Hepatocyte (in vitro differentiated cells): ENCODE measurements at regions not wholly inside any gene's neighbourhood (a gene's known extent, or its start where the extent isn't known, plus 50 kb on each side); places are given as distances from the start of the nearest gene placed in this dataset.

Experiments used
- DNase-seq: peaks from one replicate; pipeline ENCODE4 v3.0.0-alpha.2; 2016; ENCODE audit warnings: low spot score
- H2AFZ ChIP-seq: fragments of 200-600 bp; sonication (generic); 2 replicates; pipeline ENCODE4 v1.6.0; 2016; ENCODE audit warnings: antibody characterized with exemption, mild to moderate bottlenecking
- H3K27ac ChIP-seq: fragments of 200-600 bp; sonication (generic); 2 replicates; pipeline ENCODE4 v1.5.1; 2016; ENCODE audit warnings: mild to moderate bottlenecking
- H3K27me3 ChIP-seq: fragments of 200-600 bp; sonication (generic); 2 replicates; pipeline ENCODE4 v1.6.1; 2016
- H3K36me3 ChIP-seq: fragments of 200-600 bp; sonication (generic); replicated peaks from 2 replicates; pipeline ENCODE4 v1.5.1; 2016; ENCODE audit warnings: low read depth; ENCODE audit not compliant: insufficient read depth
- H3K4me1 ChIP-seq: fragments of 200-600 bp; sonication (generic); 2 replicates; pipeline ENCODE4 v1.5.1; 2016; ENCODE audit warnings: mild to moderate bottlenecking, moderate library complexity; ENCODE audit not compliant: insufficient read depth
- H3K4me2 ChIP-seq: fragments of 200-600 bp; sonication (generic); 2 replicates; pipeline ENCODE4 v1.6.0; 2016
- H3K4me3 ChIP-seq: fragments of 200-600 bp; sonication (generic); 2 replicates; pipeline ENCODE4 v1.5.1; 2016; ENCODE audit warnings: mild to moderate bottlenecking
- H3K79me2 ChIP-seq: fragments of 200-600 bp; sonication (generic); 2 replicates; pipeline ENCODE4 v1.6.0; 2017; ENCODE audit warnings: mild to moderate bottlenecking
- H3K9me2 ChIP-seq: fragments of 200-600 bp; sonication (generic); replicated peaks from 2 replicates; pipeline ENCODE4 v1.6.0; 2017; ENCODE audit warnings: mild to moderate bottlenecking; ENCODE audit not compliant: insufficient read depth
- H3K9me3 ChIP-seq: fragments of 200-600 bp; sonication (generic); 2 replicates; pipeline ENCODE4 v1.5.1; 2016; ENCODE audit warnings: low read depth, mild to moderate bottlenecking
- H4K20me1 ChIP-seq: fragments of 200-600 bp; sonication (generic); 2 replicates; pipeline ENCODE4 v1.6.0; 2016; ENCODE audit warnings: mild to moderate bottlenecking; ENCODE audit not compliant: insufficient read depth, poor library complexity, severe bottlenecking
- EZH2 ChIP-seq: fragments of 200-600 bp; sonication (generic); IDR thresholded peaks from 2 replicates; pipeline ENCODE4 v1.6.1; 2016; ENCODE audit warnings: antibody characterized with exemption, mild to moderate bottlenecking, borderline replicate concordance
- EZH2phosphoT487 ChIP-seq: fragments of 200-600 bp; sonication (generic); IDR thresholded peaks from one replicate; pipeline ENCODE4 v1.6.1; 2018; ENCODE audit warnings: antibody characterized with exemption, mild to moderate bottlenecking, low read depth, moderate library complexity; ENCODE audit not compliant: unreplicated experiment, severe bottlenecking
- WGBS: methylation state at CpG from one replicate; pipeline ENCODE4 v1.1.6; 2016; ENCODE audit warnings: low lambda C conversion rate; ENCODE audit errors: missing lambda C conversion rate; 5-methylcytosine and 5-hydroxymethylcytosine counted together
- TF ChIP-seq, protein P1 (sequence below): fragments of 200-600 bp; sonication (generic); IDR thresholded peaks from 2 replicates; pipeline ENCODE4 v1.5.1; 2016; ENCODE audit warnings: antibody characterized with exemption, mild to moderate bottlenecking; ENCODE audit not compliant: poor library complexity

DNA sequence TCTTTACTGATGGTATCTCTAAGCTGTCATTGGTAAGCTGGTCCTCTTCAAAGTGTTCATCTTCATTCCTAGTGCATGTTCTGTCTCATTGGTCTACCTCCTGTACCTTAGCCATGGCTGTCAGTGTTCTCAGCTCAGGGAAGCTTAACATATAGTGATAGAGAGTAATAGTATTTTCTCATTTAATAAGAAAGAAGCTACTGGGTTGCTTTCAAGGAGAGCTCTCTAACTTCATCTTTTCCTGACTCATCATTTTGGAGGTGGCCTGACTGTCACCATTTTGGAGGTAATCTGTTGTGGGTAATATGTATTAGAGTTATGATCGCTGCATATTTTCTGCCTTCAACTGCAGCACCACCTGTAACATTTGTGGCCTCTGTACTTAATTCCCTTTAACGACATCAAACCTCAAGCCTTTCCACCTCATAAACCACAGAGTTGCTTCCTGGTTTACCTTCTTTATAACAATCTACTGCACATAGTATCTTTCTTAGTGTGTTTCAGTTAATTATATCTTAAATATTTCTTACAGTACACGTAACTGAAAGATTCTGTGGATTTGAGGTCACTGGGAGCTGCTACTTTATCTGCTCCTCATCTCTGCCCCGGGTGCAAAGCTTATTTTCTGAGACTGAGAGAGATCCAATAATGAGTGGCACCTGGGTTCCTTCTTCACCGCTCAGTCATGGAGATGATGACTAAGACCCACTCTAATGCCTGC, 474.0 kb upstream of the TECRL start:
- no peak overlapping the region for H2AFZ ChIP-seq
- no peak overlapping the region for H3K4me3 ChIP-seq
- H3K79me2 ChIP-seq = no peaks in the 10 kb centered on the region
- no peaks in the 10 kb centered on the region for H3K27me3 ChIP-seq
- TF ChIP-seq, protein P1, sequence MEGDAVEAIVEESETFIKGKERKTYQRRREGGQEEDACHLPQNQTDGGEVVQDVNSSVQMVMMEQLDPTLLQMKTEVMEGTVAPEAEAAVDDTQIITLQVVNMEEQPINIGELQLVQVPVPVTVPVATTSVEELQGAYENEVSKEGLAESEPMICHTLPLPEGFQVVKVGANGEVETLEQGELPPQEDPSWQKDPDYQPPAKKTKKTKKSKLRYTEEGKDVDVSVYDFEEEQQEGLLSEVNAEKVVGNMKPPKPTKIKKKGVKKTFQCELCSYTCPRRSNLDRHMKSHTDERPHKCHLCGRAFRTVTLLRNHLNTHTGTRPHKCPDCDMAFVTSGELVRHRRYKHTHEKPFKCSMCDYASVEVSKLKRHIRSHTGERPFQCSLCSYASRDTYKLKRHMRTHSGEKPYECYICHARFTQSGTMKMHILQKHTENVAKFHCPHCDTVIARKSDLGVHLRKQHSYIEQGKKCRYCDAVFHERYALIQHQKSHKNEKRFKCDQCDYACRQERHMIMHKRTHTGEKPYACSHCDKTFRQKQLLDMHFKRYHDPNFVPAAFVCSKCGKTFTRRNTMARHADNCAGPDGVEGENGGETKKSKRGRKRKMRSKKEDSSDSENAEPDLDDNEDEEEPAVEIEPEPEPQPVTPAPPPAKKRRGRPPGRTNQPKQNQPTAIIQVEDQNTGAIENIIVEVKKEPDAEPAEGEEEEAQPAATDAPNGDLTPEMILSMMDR = no peak
- no peak for TF ChIP-seq EZH2phosphoT487
- TF ChIP-seq EZH2 = no peak
- no peaks in the 10 kb centered on the region for H3K9me3 ChIP-seq
- H4K20me1 ChIP-seq = no peaks in the 10 kb centered on the region
- no peak for DNase-seq
- H3K4me1 ChIP-seq = no peaks in the 10 kb centered on the region
- no peaks in the 10 kb centered on the region for H3K36me3 ChIP-seq
- H3K27ac ChIP-seq = no peak overlapping the region
- H3K4me2 ChIP-seq = no peak overlapping the region
- WGBS = 87% methylated on average over 5 of the region's 5 CpGs
- H3K9me2 ChIP-seq = no peaks in the 10 kb centered on the region

DNA sequence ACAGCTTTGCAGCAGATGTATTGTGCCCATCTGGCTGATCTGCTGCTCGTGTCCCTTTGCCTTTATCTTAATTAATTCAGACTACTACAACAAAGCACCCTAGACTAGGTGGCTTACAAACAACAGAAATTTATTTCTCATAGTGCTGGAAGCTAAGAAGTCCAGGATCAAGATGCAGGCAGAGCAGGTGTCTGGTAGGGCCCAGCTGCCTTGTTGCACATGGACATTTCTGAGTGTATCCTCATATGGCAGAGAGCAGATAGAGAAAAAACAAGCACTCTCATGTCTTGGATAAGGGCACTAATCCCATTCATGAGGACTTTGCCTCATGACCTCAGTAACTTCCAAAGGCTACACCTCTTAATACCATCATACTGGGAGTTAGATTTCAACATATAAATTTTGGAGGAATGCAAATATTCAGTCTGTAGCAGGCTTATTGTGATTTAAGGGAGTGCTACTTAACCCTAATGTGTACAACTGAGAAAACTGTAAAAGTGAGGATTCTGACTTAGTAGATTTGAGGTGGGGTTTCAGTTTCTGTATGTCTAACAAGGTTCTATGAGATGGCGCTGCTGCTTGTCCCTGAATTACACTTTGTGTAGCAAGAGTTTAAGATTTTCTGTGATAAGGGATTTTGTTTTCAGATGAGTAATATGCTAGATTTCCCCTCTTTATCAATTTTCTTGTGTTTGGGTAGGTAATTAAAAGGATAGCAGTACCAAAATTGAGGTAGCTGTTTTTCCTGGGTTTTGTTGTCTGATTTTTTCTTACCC, 473.2 kb upstream of the TECRL start:
- Histone ChIP-seq H3K79me2 (no peaks in the 10 kb centered on the region), H4K20me1 (no peaks in the 10 kb centered on the region), H3K27me3 (no peaks in the 10 kb centered on the region), H3K9me2 (no peaks in the 10 kb centered on the region), H3K27ac (no peak overlapping the region), H3K4me1 (no peaks in the 10 kb centered on the region), H2AFZ (no peak overlapping the region), H3K9me3 (no peaks in the 10 kb centered on the region), H3K4me3 (no peak overlapping the region), H3K4me2 (no peak overlapping the region), H3K36me3 (no peaks in the 10 kb centered on the region)
- WGBS = 78% methylated on average over 2 of the region's 2 CpGs
- DNase-seq = no peak
- TF ChIP-seq EZH2 = no peak
- TF ChIP-seq EZH2phosphoT487 = no peak
- TF ChIP-seq, protein P1 = no peak

DNA sequence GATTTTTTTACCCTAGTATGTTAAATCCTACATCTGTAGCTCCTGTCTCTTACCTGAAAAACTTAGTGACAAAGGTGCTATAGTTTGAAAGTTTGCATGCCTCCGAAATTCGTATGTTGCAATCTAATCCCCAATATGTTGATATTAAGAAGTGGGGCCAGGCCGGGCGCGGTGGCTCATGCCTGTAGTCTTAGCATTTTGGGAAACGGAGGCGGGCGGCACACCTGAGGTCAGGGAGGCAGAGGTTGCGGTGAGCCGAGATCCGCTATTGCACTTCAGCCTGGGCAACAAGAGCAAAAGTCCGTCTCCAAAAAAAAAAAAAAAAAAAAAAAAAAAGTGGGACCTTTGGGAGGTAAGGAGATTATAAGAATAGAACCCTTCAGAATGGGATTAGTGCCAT, 471.3 kb upstream of the TECRL start:
- Histone ChIP-seq H3K27me3 (no peaks in the 10 kb centered on the region), H2AFZ (no peak overlapping the region), H3K36me3 (no peaks in the 10 kb centered on the region), H3K9me2 (no peaks in the 10 kb centered on the region), H3K27ac (no peak overlapping the region), H3K9me3 (no peaks in the 10 kb centered on the region), H4K20me1 (no peaks in the 10 kb centered on the region), H3K79me2 (no peaks in the 10 kb centered on the region), H3K4me2 (no peak overlapping the region), H3K4me1 (no peaks in the 10 kb centered on the region), H3K4me3 (no peak overlapping the region)
- TF ChIP-seq EZH2phosphoT487 (no peak), EZH2 (no peak)
- TF ChIP-seq, protein P1 = no peak
- DNase-seq = no peak
- 96% methylated on average over 10 of the region's 12 CpGs for WGBS
